ENCODE measurements at regions not wholly inside any gene's neighbourhood (a gene's known extent, or its start where the extent isn't known, plus 50 kb on each side); places are given as distances from the start of the nearest gene placed in this dataset.
"Not testable (repeated sequence)": the region's sequence is repeated elsewhere in the genome, so short reads cannot be mapped to it uniquely, and the experiment has no call there.

- TF ChIP-seq CTCF (IDR thresholded peaks at IDR 0.05; ENCODE audit: unreplicated experiment in 3 of 3): no peak
- Mint-ChIP-seq H3K9me3 (no peaks in the 10 kb centered on the region), H3K27ac (no peak overlapping the region), H3K4me3 (no peak overlapping the region), H3K4me1 (peaks cover 5% of the 10 kb centered on the region), H3K27me3 (ENCODE audit: low read depth) (no peaks in the 10 kb centered on the region), H3K36me3 (ENCODE audit: low read depth) (no peaks in the 10 kb centered on the region)
Observed at GRCh38 chr2:16932826-16933225, 267.2 kb upstream of the CYRIA start.

GRCh38 chr2:16931441-16931840, 265.8 kb upstream of the CYRIA start:
- Mint-ChIP-seq H3K27ac (no peak overlapping the region), H3K27me3 (ENCODE audit: low read depth) (peaks cover 2% of the 10 kb centered on the region), H3K4me3 (no peak overlapping the region), H3K36me3 (ENCODE audit: low read depth) (no peaks in the 10 kb centered on the region), H3K4me1 (peaks cover 5% of the 10 kb centered on the region), H3K9me3 (no peaks in the 10 kb centered on the region)
- no peak for TF ChIP-seq CTCF (IDR thresholded peaks at IDR 0.05; ENCODE audit: unreplicated experiment in 3 of 3)

- no peaks in the 10 kb centered on the region for H3K36me3 Mint-ChIP-seq (ENCODE audit: low read depth)
- H3K27ac Mint-ChIP-seq: no peak overlapping the region
- H3K9me3 Mint-ChIP-seq: peaks cover 11% of the 10 kb centered on the region
- H3K4me1 Mint-ChIP-seq: no peaks in the 10 kb centered on the region
- no peak overlapping the region for H3K4me3 Mint-ChIP-seq
- no peak for TF ChIP-seq CTCF (IDR thresholded peaks at IDR 0.05; ENCODE audit: unreplicated experiment in 3 of 3)
- H3K27me3 Mint-ChIP-seq (ENCODE audit: low read depth): peaks cover 4% of the 10 kb centered on the region
Observed at GRCh38 chr2:16927398-16927797, 261.8 kb upstream of the CYRIA start.

- no peak overlapping the region for H3K27ac Mint-ChIP-seq
- no peak overlapping the region for H3K4me3 Mint-ChIP-seq
- H3K4me1 Mint-ChIP-seq: no peaks in the 10 kb centered on the region
- H3K9me3 Mint-ChIP-seq: peaks cover 11% of the 10 kb centered on the region
- H3K36me3 Mint-ChIP-seq (ENCODE audit: low read depth): no peaks in the 10 kb centered on the region
- H3K27me3 Mint-ChIP-seq (ENCODE audit: low read depth): peaks cover 4% of the 10 kb centered on the region
- no peak for TF ChIP-seq CTCF (IDR thresholded peaks at IDR 0.05; ENCODE audit: unreplicated experiment in 3 of 3)
Observed at GRCh38 chr2:16925145-16925544, 259.5 kb upstream of the CYRIA start.

GRCh38 chr2:16915341-16915755, 249.7 kb upstream of the CYRIA start:
- H3K36me3 Mint-ChIP-seq (ENCODE audit: low read depth); H3K27ac Mint-ChIP-seq: not testable (repeated sequence)

GRCh38 chr2:16911746-16912145, 246.1 kb upstream of the CYRIA start:
- Mint-ChIP-seq H3K4me3 (no peak overlapping the region), H3K36me3 (ENCODE audit: low read depth) (no peaks in the 10 kb centered on the region), H3K9me3 (peaks cover 3% of the 10 kb centered on the region), H3K4me1 (no peaks in the 10 kb centered on the region), H3K27ac (no peak overlapping the region), H3K27me3 (ENCODE audit: low read depth) (no peaks in the 10 kb centered on the region)
- no peak for TF ChIP-seq CTCF (IDR thresholded peaks at IDR 0.05; ENCODE audit: unreplicated experiment in 3 of 3)

More at GRCh38 chr2:16915341-16915755, 249.7 kb upstream of the CYRIA start:
- H3K27me3 Mint-ChIP-seq (ENCODE audit: low read depth); H3K4me1 Mint-ChIP-seq; H3K9me3 Mint-ChIP-seq; H3K4me3 Mint-ChIP-seq: not testable (repeated sequence)
